Peyer's patch (tissue), 4 donors: ENCODE measurements at regions not wholly inside any gene's neighbourhood (a gene's known extent, or its start where the extent isn't known, plus 50 kb on each side); places are given as distances from the start of the nearest gene placed in this dataset.

Experiments
- DNase-seq, 3 donors: peaks; one replicate each; pipeline ENCODE4 v3.0.0-alpha.2; 2017 to 2019
- H3K27ac ChIP-seq, 4 donors: fragments of 200-600 bp; sonication (generic); one replicate each; pipeline ENCODE4 v1.5.1; 2016 to 2019
- H3K27me3 ChIP-seq, 2 donors: fragments of 200-600 bp; sonication (generic); one replicate each; pipeline ENCODE4 v1.5.1; 2019
- H3K36me3 ChIP-seq, 3 donors: fragments of 200-600 bp; sonication (generic); one replicate each; pipeline ENCODE4 v1.5.1; 2016 to 2019
- H3K4me1 ChIP-seq, 4 donors: fragments of 200-600 bp; sonication (generic); one replicate each; pipeline ENCODE4 v1.5.1; 2016 to 2019
- H3K4me3 ChIP-seq, 4 donors: fragments of 200-600 bp; sonication (generic); 1 replicate in 3 of 4; 2 replicates in 1 of 4; pipeline ENCODE4 v1.5.1; 2016 to 2019; ENCODE audit warnings: mild to moderate bottlenecking in 1 of 4
- H3K9me3 ChIP-seq, 4 donors: fragments of 200-600 bp; sonication (generic); one replicate each; pipeline ENCODE4 v1.5.1; 2016 to 2019; ENCODE audit warnings: mild to moderate bottlenecking in 1 of 4
- CTCF ChIP-seq, 6 experiments: fragments of 450-650 bp in 4 of 6; fragments of 200-600 bp in 2 of 6; sonication (generic) in 1 of 6; IDR thresholded peaks; one replicate each; pipeline ENCODE4 v1.5.1; 2017 to 2019; ENCODE audit warnings: antibody characterized with exemption in 6 of 6, mild to moderate bottlenecking in 3 of 6, moderate library complexity in 1 of 6
- POLR2A ChIP-seq, 2 donors: fragments of 450-650 bp; IDR thresholded peaks; one replicate each; pipeline ENCODE4 v1.5.1; 2017; ENCODE audit warnings: antibody characterized with exemption in 2 of 2, mild to moderate bottlenecking in 2 of 2, moderate library complexity in 2 of 2

DNA sequence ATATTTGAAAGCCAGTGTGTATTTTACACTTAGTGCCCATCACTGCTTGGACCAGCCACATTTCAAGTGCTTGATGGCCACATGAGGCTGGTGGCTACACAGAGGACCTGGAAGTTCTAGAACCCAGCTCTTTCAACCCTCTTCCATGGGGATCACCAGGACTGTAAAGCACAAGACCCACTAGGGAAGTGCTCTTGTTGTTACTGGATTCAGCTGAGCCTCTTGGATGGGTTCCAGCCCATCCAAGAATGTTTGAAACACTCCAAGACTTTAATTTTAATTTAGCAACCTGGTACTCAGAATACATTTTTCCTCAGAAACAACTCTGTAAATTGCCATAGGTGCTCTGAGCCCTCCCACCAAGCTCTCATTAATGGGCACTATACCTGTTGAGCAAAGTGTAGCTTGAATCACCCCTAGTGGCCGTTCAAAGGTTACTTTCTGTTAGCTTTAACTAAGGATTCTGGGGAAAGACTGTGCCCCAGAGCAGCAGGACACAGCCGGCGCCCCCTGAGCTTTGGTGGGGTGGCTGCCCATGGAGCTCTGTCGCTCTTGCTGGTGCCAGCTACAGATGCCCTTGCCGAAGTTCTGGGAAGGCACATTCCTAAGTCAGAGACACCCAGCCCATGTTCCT lies 212.4 kb downstream of the HSD17B3 start:
- no peak for TF ChIP-seq CTCF (IDR thresholded peaks at IDR 0.05)
- no peak for TF ChIP-seq POLR2A (IDR thresholded peaks at IDR 0.05)
- DNase-seq = no peak
- Histone ChIP-seq H3K9me3 (no peaks in the 10 kb centered on the region), H3K36me3 (no peaks in the 10 kb centered on the region), H3K4me1 (no peaks in the 10 kb centered on the region), H3K27ac (no peak overlapping the region), H3K27me3 (no peaks in the 10 kb centered on the region), H3K4me3 (no peak overlapping the region)

DNA sequence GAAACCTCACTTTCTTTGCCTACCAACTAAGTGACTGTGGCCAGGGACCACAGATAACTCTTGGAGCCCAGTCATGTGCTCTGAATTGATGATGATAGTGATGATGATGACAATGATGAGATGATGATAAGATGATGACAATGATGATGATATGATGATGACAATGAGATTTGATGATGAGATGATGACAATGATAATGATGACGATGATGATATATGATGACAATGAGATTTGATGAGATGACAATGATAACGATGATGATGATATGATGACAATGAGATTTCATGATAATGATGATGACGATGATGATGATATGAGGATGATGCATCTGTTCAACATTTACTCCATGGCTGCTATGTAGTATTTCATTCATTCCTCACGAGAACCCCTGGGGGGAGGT lies 213.0 kb downstream of the ERCC6L2 start:
- H3K4me1 ChIP-seq = no peaks in the 10 kb centered on the region
- DNase-seq = no peak
- TF ChIP-seq POLR2A (IDR thresholded peaks at IDR 0.05) = no peak
- no peak for TF ChIP-seq CTCF (IDR thresholded peaks at IDR 0.05)
- H3K27me3 ChIP-seq = no peaks in the 10 kb centered on the region
- no peaks in the 10 kb centered on the region for H3K36me3 ChIP-seq
- no peak overlapping the region for H3K4me3 ChIP-seq
- H3K27ac ChIP-seq = no peak overlapping the region
- no peaks in the 10 kb centered on the region for H3K9me3 ChIP-seq

GRCh38 chr9:96087669-96088299 lies 212.3 kb downstream of the ERCC6L2 start:
- TF ChIP-seq POLR2A (IDR thresholded peaks at IDR 0.05) = no peak
- TF ChIP-seq CTCF (IDR thresholded peaks at IDR 0.05) = no peak
- DNase-seq = no peak
- Histone ChIP-seq H3K4me3 (no peak overlapping the region), H3K9me3 (no peaks in the 10 kb centered on the region), H3K27ac (no peak overlapping the region), H3K27me3 (no peaks in the 10 kb centered on the region), H3K4me1 (no peaks in the 10 kb centered on the region), H3K36me3 (no peaks in the 10 kb centered on the region)

GRCh38 chr9:96086936-96087571 lies 211.6 kb downstream of the ERCC6L2 start:
- DNase-seq = no peak
- Histone ChIP-seq H3K9me3 (no peaks in the 10 kb centered on the region), H3K27me3 (no peaks in the 10 kb centered on the region), H3K4me3 (no peak overlapping the region), H3K27ac (no peak overlapping the region), H3K4me1 (no peaks in the 10 kb centered on the region), H3K36me3 (no peaks in the 10 kb centered on the region)
- TF ChIP-seq POLR2A (IDR thresholded peaks at IDR 0.05) (no peak), CTCF (IDR thresholded peaks at IDR 0.05) (no peak)

- Histone ChIP-seq H3K27me3 (no peaks in the 10 kb centered on the region), H3K9me3 (no peaks in the 10 kb centered on the region), H3K36me3 (no peaks in the 10 kb centered on the region), H3K4me1 (no peaks in the 10 kb centered on the region), H3K4me3 (no peak overlapping the region), H3K27ac (no peak overlapping the region)
- no peak for DNase-seq
- TF ChIP-seq POLR2A (IDR thresholded peaks at IDR 0.05) = no peak
- TF ChIP-seq CTCF (IDR thresholded peaks at IDR 0.05) = no peak
These were observed 210.1 kb downstream of the ERCC6L2 start for GRCh38 chr9:96085491-96086143.
